Liver (tissue), 3 donors: ENCODE measurements at regions not wholly inside any gene's neighbourhood (a gene's known extent, or its start where the extent isn't known, plus 50 kb on each side); places are given as distances from the start of the nearest gene placed in this dataset.

Experiments used
- FOXA1 ChIP-seq: IDR thresholded peaks from 2 replicates; pipeline ENCODE4 v1.6.1; 2016; ENCODE audit warnings: antibody characterized with exemption
- GABPA ChIP-seq, 2 donors: IDR thresholded peaks in 1 of 2; conservative IDR thresholded peaks in 1 of 2; 2 replicates each; pipeline ENCODE4 v1.6.1; 2016; ENCODE audit warnings: antibody characterized with exemption in 2 of 2, mild to moderate bottlenecking in 1 of 2, moderate library complexity in 1 of 2
- JUND ChIP-seq, 2 donors: IDR thresholded peaks; 2 replicates each; pipeline ENCODE4 v1.6.1; 2016; ENCODE audit warnings: antibody characterized with exemption in 2 of 2
- RAD21 ChIP-seq, 2 donors: IDR thresholded peaks; 2 replicates each; pipeline ENCODE4 v1.6.1; 2016; ENCODE audit warnings: antibody characterized with exemption in 2 of 2, mild to moderate bottlenecking in 2 of 2
- SP1 ChIP-seq: IDR thresholded peaks from 2 replicates; pipeline ENCODE4 v1.6.1; 2018; ENCODE audit warnings: antibody characterized with exemption, mild to moderate bottlenecking
- TAF1 ChIP-seq: conservative IDR thresholded peaks from 2 replicates; pipeline ENCODE4 v1.6.1; 2016; ENCODE audit warnings: antibody characterized with exemption, mild to moderate bottlenecking
- YY1 ChIP-seq: IDR thresholded peaks from 2 replicates; pipeline ENCODE4 v1.6.1; 2016; ENCODE audit warnings: antibody characterized with exemption, mild to moderate bottlenecking
- TF ChIP-seq, protein P1 (sequence below): fragments of 150-350 bp; IDR thresholded peaks from 2 replicates; pipeline ENCODE4 v1.5.1; 2017; ENCODE audit warnings: improper control_type of control experiment, low read depth, low read length; ENCODE audit not compliant: missing input control
- TF ChIP-seq, protein P2 (sequence below): IDR thresholded peaks from 2 replicates; pipeline ENCODE4 v1.6.1; 2016; ENCODE audit warnings: antibody characterized with exemption
- donor health status: healthy.
- donor health status: healthy.

GRCh38 chr7:8365499-8366110, 67.8 kb upstream of the NXPH1 start:
- TF ChIP-seq YY1 (no peak), SP1 (no peak), JUND (IDR thresholded peaks at IDR 0.05) (no peak), GABPA (IDR thresholded peaks at IDR 0.05 in 1 of 2, conservative IDR thresholded peaks at IDR 0.05 in 1 of 2) (no peak), TAF1 (no peak), RAD21 (IDR thresholded peaks at IDR 0.05) (peak in 1 of 2 donors; percentile 48), FOXA1 (no peak)
- TF ChIP-seq, protein P1, sequence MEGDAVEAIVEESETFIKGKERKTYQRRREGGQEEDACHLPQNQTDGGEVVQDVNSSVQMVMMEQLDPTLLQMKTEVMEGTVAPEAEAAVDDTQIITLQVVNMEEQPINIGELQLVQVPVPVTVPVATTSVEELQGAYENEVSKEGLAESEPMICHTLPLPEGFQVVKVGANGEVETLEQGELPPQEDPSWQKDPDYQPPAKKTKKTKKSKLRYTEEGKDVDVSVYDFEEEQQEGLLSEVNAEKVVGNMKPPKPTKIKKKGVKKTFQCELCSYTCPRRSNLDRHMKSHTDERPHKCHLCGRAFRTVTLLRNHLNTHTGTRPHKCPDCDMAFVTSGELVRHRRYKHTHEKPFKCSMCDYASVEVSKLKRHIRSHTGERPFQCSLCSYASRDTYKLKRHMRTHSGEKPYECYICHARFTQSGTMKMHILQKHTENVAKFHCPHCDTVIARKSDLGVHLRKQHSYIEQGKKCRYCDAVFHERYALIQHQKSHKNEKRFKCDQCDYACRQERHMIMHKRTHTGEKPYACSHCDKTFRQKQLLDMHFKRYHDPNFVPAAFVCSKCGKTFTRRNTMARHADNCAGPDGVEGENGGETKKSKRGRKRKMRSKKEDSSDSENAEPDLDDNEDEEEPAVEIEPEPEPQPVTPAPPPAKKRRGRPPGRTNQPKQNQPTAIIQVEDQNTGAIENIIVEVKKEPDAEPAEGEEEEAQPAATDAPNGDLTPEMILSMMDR = no peak
- TF ChIP-seq, protein P2, sequence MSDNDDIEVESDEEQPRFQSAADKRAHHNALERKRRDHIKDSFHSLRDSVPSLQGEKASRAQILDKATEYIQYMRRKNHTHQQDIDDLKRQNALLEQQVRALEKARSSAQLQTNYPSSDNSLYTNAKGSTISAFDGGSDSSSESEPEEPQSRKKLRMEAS = no peak
